ENCODE measurements at regions not wholly inside any gene's neighbourhood (a gene's known extent, or its start where the extent isn't known, plus 50 kb on each side); places are given as distances from the start of the nearest gene placed in this dataset.

DNA sequence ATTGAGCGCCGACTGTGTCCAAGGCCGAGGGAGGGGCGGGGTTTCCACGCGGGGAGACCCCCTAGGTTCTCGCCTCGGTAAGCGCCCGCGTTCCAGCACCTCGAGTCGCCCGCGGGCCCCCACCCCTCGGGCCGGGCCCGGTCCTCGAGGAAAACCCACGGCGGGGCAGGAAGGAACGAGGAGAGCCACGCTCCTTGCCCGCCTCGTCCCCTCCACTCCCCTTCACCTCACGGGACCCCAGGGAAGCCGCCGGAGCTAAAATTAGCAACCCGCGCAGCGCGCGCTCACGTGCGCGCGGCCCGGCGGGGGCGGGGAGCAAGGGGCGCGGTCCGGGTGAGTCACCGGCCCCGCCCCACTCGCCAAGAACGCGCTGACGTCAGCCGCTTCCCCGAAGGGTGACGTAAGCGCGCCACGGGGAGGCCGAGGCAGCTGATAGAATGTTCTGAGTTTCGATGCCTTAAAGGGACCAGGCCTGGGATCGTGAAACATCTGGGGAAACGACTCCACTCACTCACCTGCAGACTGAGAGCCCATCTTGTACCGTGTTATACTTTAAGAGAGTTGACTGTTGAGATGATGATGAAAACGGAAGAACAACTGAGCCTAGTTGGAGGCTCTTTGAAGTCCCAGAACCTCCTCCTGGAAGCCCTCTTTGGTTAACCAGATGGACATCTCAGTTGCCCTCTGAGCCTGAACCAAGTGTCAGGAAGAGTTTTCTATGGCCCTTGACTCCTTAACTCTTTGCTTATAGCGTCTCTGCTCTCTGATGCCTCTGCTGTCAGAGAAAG lies 49.7 kb upstream of the ATF3 start:
- TF ChIP-seq, protein P1, sequence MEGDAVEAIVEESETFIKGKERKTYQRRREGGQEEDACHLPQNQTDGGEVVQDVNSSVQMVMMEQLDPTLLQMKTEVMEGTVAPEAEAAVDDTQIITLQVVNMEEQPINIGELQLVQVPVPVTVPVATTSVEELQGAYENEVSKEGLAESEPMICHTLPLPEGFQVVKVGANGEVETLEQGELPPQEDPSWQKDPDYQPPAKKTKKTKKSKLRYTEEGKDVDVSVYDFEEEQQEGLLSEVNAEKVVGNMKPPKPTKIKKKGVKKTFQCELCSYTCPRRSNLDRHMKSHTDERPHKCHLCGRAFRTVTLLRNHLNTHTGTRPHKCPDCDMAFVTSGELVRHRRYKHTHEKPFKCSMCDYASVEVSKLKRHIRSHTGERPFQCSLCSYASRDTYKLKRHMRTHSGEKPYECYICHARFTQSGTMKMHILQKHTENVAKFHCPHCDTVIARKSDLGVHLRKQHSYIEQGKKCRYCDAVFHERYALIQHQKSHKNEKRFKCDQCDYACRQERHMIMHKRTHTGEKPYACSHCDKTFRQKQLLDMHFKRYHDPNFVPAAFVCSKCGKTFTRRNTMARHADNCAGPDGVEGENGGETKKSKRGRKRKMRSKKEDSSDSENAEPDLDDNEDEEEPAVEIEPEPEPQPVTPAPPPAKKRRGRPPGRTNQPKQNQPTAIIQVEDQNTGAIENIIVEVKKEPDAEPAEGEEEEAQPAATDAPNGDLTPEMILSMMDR (conservative IDR thresholded peaks at IDR 0.05; ENCODE audit: low read length), result no peak
- TF ChIP-seq EZH2phosphoT487 (IDR thresholded peaks at IDR 0.05; ENCODE audit: borderline replicate concordance, low read depth, low read length), result no peak

All from OCI-LY7 (cell line).